ENCODE measurements at regions not wholly inside any gene's neighbourhood (a gene's known extent, or its start where the extent isn't known, plus 50 kb on each side); places are given as distances from the start of the nearest gene placed in this dataset.

DNA sequence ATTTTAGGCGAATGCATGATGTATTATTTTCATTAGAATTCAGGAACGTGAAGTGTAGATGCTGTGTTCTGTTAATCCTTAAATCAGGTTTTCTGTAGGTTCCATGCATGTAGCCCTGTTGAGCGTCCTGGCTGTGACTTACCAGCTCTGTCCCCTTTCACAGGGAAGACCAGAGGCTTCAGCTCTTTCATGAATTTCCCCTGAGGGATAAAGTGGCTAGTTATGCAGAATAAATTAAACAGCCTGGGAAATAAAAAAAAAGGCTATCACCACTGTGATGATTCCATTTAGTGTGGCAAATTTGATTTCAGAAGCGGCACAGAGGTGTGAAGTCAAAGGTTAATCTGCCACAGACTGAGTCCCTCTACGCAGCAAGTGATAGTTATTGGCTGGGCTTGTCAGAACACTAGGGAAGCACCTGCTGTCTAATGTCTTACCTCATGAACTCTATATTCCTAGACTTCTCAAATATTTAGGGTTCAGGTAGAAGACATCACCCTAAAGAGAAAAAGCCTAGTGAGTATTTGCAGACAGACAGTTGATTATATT lies 61.6 kb upstream of the LINC00305 start:
- H3K27ac ChIP-seq = no peak overlapping the region
- TF ChIP-seq, protein P1, sequence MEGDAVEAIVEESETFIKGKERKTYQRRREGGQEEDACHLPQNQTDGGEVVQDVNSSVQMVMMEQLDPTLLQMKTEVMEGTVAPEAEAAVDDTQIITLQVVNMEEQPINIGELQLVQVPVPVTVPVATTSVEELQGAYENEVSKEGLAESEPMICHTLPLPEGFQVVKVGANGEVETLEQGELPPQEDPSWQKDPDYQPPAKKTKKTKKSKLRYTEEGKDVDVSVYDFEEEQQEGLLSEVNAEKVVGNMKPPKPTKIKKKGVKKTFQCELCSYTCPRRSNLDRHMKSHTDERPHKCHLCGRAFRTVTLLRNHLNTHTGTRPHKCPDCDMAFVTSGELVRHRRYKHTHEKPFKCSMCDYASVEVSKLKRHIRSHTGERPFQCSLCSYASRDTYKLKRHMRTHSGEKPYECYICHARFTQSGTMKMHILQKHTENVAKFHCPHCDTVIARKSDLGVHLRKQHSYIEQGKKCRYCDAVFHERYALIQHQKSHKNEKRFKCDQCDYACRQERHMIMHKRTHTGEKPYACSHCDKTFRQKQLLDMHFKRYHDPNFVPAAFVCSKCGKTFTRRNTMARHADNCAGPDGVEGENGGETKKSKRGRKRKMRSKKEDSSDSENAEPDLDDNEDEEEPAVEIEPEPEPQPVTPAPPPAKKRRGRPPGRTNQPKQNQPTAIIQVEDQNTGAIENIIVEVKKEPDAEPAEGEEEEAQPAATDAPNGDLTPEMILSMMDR (IDR thresholded peaks at IDR 0.05) = no peak
- TF ChIP-seq ZFX (IDR thresholded peaks at IDR 0.05; ENCODE audit: borderline replicate concordance) = no peak

DNA sequence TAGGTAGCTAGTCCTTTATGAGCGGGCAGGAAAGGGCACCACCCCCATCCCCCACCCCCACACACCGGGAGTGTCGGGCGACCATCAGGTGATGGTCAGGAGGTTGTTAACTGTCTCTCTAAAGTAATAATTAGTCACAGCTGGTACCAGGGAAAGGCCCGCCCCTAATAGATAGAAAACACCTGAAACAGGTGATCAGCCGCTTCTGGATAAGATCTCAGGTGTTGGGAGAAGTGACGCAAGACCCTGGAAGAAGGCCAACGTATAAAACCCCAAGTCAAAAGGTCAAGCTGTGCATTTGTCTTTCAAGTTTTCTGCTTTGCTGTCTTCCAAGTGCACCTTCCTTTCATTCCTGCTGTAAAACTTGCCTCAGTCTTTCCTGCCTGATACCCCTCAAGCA lies 59.6 kb upstream of the LINC00305 start:
- TF ChIP-seq, protein P1 (IDR thresholded peaks at IDR 0.05) = no peak
- no peak for TF ChIP-seq ZFX (IDR thresholded peaks at IDR 0.05; ENCODE audit: borderline replicate concordance)
- no peak overlapping the region for H3K27ac ChIP-seq

DNA sequence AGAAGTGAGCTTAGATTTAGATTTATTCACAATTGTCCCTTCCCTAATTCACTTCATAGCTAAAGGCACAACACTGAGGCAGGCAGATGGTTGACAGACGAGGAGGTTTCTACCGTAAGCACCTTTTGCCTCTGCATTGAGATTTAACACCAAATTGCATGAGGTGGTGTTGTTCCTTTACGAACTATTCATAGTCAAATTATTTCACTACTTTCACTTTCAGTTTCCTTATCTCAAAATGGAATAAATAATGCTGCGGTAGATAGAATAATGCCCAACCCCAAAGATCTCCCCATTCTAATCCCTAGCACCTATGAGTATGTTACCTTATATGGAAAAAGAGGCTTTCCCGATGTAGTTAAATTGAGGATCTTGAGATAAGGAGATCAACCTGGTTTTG lies 58.9 kb upstream of the LINC00305 start:
- no peak overlapping the region for H3K27ac ChIP-seq
- TF ChIP-seq, protein P1 (IDR thresholded peaks at IDR 0.05) = no peak
- TF ChIP-seq ZFX (IDR thresholded peaks at IDR 0.05; ENCODE audit: borderline replicate concordance) = no peak

DNA sequence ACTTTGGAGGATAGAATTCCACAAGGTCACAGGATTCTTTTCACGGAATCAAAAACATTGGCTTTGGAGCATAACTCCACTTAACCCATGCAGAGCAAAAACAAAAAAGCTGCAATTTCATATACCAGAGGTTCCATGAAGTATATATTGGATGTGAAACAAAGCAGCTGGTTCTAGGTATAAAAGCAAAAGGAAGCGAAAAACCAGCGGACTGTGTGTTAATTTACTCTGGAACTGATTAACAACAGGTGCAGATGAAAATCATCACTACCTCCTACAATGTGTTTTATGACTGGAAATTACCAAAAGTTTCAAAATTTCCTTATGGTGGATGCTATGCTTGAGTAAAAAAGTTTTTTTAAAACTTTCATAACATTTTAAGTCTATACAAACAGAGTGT lies 54.4 kb upstream of the LINC00305 start:
- TF ChIP-seq ZFX (IDR thresholded peaks at IDR 0.05; ENCODE audit: borderline replicate concordance) = no peak
- TF ChIP-seq, protein P1 (IDR thresholded peaks at IDR 0.05) = no peak
- no peak overlapping the region for H3K27ac ChIP-seq

DNA sequence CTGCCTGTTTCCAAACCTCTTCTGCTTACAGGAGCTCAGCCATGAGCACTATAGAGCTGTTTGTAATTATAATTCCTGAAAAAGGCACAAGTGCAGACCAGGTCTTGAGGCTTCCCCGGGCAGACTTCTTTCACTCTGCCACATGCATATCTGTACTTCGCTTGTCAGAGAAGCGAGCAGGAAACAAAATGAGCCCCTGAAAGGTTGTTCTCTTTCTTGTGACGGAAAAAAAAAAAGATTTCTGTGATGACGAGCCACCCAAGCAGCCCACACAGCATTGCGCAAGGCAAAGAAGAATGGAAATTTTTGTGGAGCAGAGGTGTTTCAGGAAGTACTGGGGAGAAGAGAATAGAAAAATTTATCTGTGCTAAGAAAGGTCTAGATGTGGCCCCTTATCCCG lies 54.0 kb upstream of the LINC00305 start:
- no peak overlapping the region for H3K27ac ChIP-seq
- TF ChIP-seq, protein P1 (IDR thresholded peaks at IDR 0.05) = no peak
- TF ChIP-seq ZFX (IDR thresholded peaks at IDR 0.05; ENCODE audit: borderline replicate concordance) = no peak

DNA sequence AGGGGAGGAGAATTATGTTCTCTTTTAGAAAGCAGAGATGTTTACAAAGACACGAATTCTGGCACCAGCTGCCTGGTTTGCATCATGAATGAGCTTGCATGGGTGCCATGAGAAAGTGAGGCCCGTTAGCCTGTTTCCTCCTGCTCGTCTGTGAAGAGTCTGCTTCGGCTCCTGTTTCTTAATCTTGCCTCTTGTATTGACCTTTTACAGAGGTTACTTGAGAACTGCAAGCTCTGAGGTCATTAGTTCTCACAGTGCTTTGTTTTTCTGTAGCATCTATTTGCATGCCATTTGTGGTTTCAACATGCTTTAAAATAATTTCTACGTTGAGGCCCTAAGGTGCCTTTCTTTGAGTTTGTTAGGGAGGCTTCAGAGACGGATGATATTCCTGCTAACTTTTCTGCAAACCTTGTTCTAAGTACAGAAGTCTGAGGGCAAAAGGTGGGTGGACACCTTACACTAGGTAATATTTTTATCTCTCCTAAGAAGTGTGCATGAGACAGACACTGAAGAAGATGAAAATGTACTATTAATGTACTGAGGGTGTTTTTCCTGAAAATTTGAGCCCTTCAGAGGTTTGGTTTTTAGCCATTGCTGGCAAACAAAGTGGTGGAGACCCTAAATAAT lies 53.4 kb upstream of the LINC00305 start:
- H3K27ac ChIP-seq = no peak overlapping the region

DNA sequence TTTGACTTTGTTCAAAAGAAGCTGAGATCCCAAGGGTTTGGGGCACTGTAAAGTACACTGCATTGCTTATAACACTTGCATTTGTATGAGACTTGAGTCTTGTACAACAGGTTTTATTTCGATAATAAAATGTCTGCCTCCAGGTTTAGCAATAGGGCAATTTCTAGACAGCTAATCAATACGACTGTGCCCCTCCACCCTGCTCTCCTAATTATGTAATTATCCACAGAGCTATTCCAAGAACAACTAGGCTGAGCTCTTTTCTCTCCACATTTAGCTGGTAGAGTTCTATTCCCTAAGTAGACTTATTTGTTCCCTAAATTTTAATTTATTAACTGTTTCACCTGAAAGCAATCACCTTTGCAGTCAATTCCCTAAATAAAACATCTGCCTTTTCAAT lies 52.9 kb upstream of the LINC00305 start:
- H3K27ac ChIP-seq = no peak overlapping the region
- no peak for TF ChIP-seq ZFX (IDR thresholded peaks at IDR 0.05; ENCODE audit: borderline replicate concordance)
- TF ChIP-seq, protein P1 (IDR thresholded peaks at IDR 0.05) = no peak

More for the DNA sequence above, 53.4 kb upstream of the LINC00305 start:
- TF ChIP-seq, protein P1 (IDR thresholded peaks at IDR 0.05) = no peak
- TF ChIP-seq ZFX (IDR thresholded peaks at IDR 0.05; ENCODE audit: borderline replicate concordance) = no peak

All from 22Rv1 (cell line).